CD4-positive, alpha-beta T cell treated with Interleukin-2 at 100 ng/mL for 4 hours (primary cell): ENCODE measurements at regions not wholly inside any gene's neighbourhood (a gene's known extent, or its start where the extent isn't known, plus 50 kb on each side); places are given as distances from the start of the nearest gene placed in this dataset.

Source experiments
- DNase-seq: peaks from one replicate; pipeline ENCODE4 v3.0.0-alpha.2; 2020; ENCODE audit warnings: low spot score

- DNase-seq: no peak
These were observed 169.8 kb upstream of the GPR26 start for GRCh38 chr10:123496375-123496774.

GRCh38 chr10:123496996-123497660 is 169.0 kb upstream of the GPR26 start:
- no peak for DNase-seq

GRCh38 chr10:123500110-123500509 is 166.0 kb upstream of the GPR26 start:
- no peak for DNase-seq

- no peak for DNase-seq
These were observed 165.0 kb upstream of the GPR26 start for GRCh38 chr10:123501148-123501547.

- no peak for DNase-seq
These were observed 163.2 kb upstream of the GPR26 start for GRCh38 chr10:123502983-123503382.

GRCh38 chr10:123506455-123506854 is 159.7 kb upstream of the GPR26 start:
- DNase-seq: no peak

GRCh38 chr10:123507298-123507697 is 158.9 kb upstream of the GPR26 start:
- no peak for DNase-seq

- no peak for DNase-seq
These were observed 156.8 kb upstream of the GPR26 start for GRCh38 chr10:123509338-123509737.

GRCh38 chr10:123512901-123513775 is 153.0 kb upstream of the GPR26 start:
- no peak for DNase-seq

GRCh38 chr10:123513870-123514269 is 152.3 kb upstream of the GPR26 start:
- no peak for DNase-seq

- no peak for DNase-seq
These were observed 151.2 kb upstream of the GPR26 start for GRCh38 chr10:123514996-123515395.

- no peak for DNase-seq
These were observed 150.5 kb upstream of the GPR26 start for GRCh38 chr10:123515661-123516060.

- DNase-seq: no peak
These were observed 149.9 kb upstream of the GPR26 start for GRCh38 chr10:123516291-123516690.

- no peak for DNase-seq
These were observed 148.7 kb upstream of the GPR26 start for GRCh38 chr10:123517426-123517825.

- DNase-seq: no peak
These were observed 148.3 kb upstream of the GPR26 start for GRCh38 chr10:123517901-123518300.

- no peak for DNase-seq
These were observed 147.4 kb upstream of the GPR26 start for GRCh38 chr10:123518765-123519164.

- no peak for DNase-seq
These were observed 146.3 kb upstream of the GPR26 start for GRCh38 chr10:123519861-123520260.

- DNase-seq: no peak
These were observed 145.1 kb upstream of the GPR26 start for GRCh38 chr10:123521076-123521475.

- DNase-seq: no peak
These were observed 144.6 kb upstream of the GPR26 start for GRCh38 chr10:123521556-123521955.

- DNase-seq: no peak
These were observed 143.3 kb upstream of the GPR26 start for GRCh38 chr10:123522702-123523312.

- DNase-seq: no peak
These were observed 142.3 kb upstream of the GPR26 start for GRCh38 chr10:123523833-123524232.

- no peak for DNase-seq
These were observed 139.6 kb upstream of the GPR26 start for GRCh38 chr10:123526356-123527064.
